Nephron (organoid): ENCODE measurements at regions not wholly inside any gene's neighbourhood (a gene's known extent, or its start where the extent isn't known, plus 50 kb on each side); places are given as distances from the start of the nearest gene placed in this dataset.

Source experiments
- H3K27ac Mint-ChIP-seq, 3 experiments: 2 replicates each; pipeline ENCODE4 v1.8.0; 2020; ENCODE audit warnings: mixed read lengths in 3 of 3, mild to moderate bottlenecking in 2 of 3, moderate library complexity in 1 of 3
- H3K27me3 Mint-ChIP-seq: 2 replicates; pipeline ENCODE4 v1.8.0; 2021; ENCODE audit warnings: low read depth, mild to moderate bottlenecking, moderate library complexity, mixed read lengths
- H3K36me3 Mint-ChIP-seq: 2 replicates; pipeline ENCODE4 v1.8.0; 2020; ENCODE audit warnings: low read depth, mixed read lengths
- H3K4me1 Mint-ChIP-seq: 2 replicates; pipeline ENCODE4 v1.8.0; 2020; ENCODE audit warnings: mixed read lengths
- H3K4me3 Mint-ChIP-seq, 3 experiments: 2 replicates each; pipeline ENCODE4 v1.8.0; 2020; ENCODE audit warnings: mild to moderate bottlenecking in 3 of 3, mixed read lengths in 3 of 3, moderate library complexity in 2 of 3
- H3K9me3 Mint-ChIP-seq: 2 replicates; pipeline ENCODE4 v1.8.0; 2020; ENCODE audit warnings: mixed read lengths
- TF ChIP-seq, protein P1 (sequence below), 3 experiments: fragments of 200-600 bp; sonication (generic); IDR thresholded peaks; one replicate each; pipeline ENCODE4 v1.5.0; 2021; ENCODE audit warnings: antibody characterized with exemption in 3 of 3; ENCODE audit not compliant: unreplicated experiment in 3 of 3

DNA sequence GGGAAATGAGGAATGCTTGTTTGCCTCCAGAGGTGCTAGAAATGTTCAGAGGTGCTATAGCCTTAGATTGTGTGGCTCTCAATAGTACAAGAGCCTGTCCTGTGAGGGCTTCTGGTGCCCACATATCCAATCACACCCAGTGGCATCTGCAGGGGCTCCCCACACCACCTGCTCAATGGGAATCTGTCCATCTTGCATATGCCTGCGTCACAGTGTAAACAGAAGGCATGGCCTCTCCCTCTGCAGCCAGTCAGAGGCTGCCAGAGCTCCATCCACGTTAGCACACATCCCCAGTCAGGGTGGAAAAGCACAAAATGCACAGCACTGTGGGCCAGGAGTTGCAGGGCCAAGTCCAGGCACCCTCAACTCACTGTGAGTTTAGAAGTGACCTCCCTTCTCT lies 113.6 kb upstream of the GRIK3 start:
- Mint-ChIP-seq H3K4me3 (no peak overlapping the region), H3K27me3 (peaks cover 25% of the 10 kb centered on the region), H3K36me3 (no peaks in the 10 kb centered on the region), H3K9me3 (no peaks in the 10 kb centered on the region), H3K27ac (no peak overlapping the region), H3K4me1 (no peaks in the 10 kb centered on the region)
- TF ChIP-seq, protein P1, sequence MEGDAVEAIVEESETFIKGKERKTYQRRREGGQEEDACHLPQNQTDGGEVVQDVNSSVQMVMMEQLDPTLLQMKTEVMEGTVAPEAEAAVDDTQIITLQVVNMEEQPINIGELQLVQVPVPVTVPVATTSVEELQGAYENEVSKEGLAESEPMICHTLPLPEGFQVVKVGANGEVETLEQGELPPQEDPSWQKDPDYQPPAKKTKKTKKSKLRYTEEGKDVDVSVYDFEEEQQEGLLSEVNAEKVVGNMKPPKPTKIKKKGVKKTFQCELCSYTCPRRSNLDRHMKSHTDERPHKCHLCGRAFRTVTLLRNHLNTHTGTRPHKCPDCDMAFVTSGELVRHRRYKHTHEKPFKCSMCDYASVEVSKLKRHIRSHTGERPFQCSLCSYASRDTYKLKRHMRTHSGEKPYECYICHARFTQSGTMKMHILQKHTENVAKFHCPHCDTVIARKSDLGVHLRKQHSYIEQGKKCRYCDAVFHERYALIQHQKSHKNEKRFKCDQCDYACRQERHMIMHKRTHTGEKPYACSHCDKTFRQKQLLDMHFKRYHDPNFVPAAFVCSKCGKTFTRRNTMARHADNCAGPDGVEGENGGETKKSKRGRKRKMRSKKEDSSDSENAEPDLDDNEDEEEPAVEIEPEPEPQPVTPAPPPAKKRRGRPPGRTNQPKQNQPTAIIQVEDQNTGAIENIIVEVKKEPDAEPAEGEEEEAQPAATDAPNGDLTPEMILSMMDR (IDR thresholded peaks at IDR 0.05; ENCODE audit: unreplicated experiment in 3 of 3), result no peak

DNA sequence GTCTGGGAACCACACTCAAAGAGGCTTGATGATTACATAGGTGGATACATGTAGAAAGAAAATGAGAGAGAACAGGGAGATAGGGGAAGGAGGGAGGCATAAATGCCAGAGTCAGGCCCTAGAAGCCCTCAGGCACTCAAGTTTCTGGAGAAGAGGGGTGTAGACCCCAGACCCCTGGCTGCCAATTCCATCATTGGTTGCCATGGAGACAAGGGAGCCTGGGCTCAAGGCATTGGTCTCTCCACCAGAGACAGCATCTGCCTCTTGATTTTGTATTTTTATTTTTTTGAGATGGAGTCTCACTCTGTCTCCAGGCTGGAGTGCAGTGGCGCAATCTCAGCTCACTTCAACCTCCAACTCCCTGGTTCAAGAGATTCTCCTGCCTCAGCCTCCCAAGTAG lies 114.3 kb upstream of the GRIK3 start:
- Mint-ChIP-seq H3K27me3 (peaks cover 30% of the 10 kb centered on the region), H3K4me1 (no peaks in the 10 kb centered on the region), H3K27ac (no peak overlapping the region), H3K36me3 (no peaks in the 10 kb centered on the region), H3K9me3 (no peaks in the 10 kb centered on the region), H3K4me3 (no peak overlapping the region)
- TF ChIP-seq, protein P1 (IDR thresholded peaks at IDR 0.05; ENCODE audit: unreplicated experiment in 3 of 3), result no peak

DNA sequence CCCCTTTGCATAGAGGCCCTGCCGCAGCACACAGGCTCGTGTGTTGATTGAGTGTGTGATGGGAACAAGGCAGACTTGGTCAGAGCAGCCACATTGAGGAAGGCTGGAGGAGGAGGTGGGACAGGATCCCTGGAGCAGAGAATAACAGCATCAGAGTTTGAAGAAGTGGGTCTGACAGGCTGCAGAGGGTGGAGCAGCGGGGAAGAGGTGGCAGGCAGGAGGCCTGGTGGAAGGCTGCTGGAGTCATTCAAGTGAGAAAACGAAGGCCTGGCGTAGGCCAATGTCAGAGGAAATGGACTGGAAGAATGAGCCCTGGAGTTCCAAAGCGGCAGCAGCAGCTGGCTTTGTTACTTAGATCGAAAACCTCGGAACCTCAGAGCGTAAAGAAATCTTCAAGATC lies 115.0 kb upstream of the GRIK3 start:
- Mint-ChIP-seq H3K27me3 (peaks cover 32% of the 10 kb centered on the region), H3K4me3 (no peak overlapping the region), H3K9me3 (no peaks in the 10 kb centered on the region), H3K4me1 (no peaks in the 10 kb centered on the region), H3K36me3 (no peaks in the 10 kb centered on the region), H3K27ac (peak overlapping the region in 1 of 3 experiments; percentile 21)
- TF ChIP-seq, protein P1 (IDR thresholded peaks at IDR 0.05; ENCODE audit: unreplicated experiment in 3 of 3), result no peak

DNA sequence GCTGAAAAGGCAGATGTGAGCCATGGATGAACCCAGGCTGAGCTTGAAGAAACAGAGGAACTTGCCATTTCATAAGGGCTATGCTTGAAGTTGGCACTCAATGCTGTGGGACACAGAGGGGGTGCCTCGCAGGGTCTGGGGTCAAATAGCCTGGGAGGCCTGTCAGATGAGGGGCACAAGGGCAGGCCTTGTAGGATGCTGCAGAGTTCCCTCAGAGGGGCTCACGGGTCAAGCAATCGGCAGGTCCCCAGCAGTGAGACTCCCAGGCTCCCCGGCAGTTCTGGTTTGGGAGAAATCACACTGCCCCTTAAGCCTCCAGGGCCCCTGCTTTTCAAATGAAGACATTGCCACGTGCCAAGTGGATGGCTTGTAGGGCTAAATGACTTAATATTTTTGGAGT lies 116.7 kb upstream of the GRIK3 start:
- TF ChIP-seq, protein P1 (IDR thresholded peaks at IDR 0.05; ENCODE audit: unreplicated experiment in 3 of 3), result no peak
- H3K36me3 Mint-ChIP-seq, result no peaks in the 10 kb centered on the region
- H3K4me3 Mint-ChIP-seq, result no peak overlapping the region

DNA sequence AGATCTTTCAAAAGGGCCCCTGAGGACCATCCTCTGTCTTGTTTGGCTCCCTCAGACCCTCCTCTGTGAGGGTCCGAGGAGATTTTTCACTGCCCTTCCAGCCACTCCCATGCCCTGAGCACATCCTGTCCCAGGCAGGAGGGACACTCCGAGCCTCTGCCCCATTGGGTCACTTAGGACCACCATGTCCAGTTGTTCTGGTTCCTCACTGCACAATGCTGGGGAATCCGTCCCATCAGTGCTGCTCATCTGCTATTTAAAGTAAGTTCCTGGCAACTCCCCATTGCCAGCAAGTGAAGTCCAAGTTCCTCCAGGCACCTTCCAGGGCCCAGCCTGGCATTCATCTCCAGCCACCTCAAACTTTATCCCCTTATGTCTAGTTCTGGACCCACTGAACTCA lies 117.5 kb upstream of the GRIK3 start:
- TF ChIP-seq, protein P1 (IDR thresholded peaks at IDR 0.05; ENCODE audit: unreplicated experiment in 3 of 3), result no peak
- Mint-ChIP-seq H3K27me3 (peaks cover 32% of the 10 kb centered on the region), H3K4me1 (no peaks in the 10 kb centered on the region), H3K36me3 (no peaks in the 10 kb centered on the region), H3K4me3 (no peak overlapping the region), H3K9me3 (no peaks in the 10 kb centered on the region), H3K27ac (no peak overlapping the region)

More for the DNA sequence above, 116.7 kb upstream of the GRIK3 start:
- Mint-ChIP-seq H3K4me1 (no peaks in the 10 kb centered on the region), H3K9me3 (no peaks in the 10 kb centered on the region), H3K27ac (no peak overlapping the region), H3K27me3 (peaks cover 32% of the 10 kb centered on the region)

DNA sequence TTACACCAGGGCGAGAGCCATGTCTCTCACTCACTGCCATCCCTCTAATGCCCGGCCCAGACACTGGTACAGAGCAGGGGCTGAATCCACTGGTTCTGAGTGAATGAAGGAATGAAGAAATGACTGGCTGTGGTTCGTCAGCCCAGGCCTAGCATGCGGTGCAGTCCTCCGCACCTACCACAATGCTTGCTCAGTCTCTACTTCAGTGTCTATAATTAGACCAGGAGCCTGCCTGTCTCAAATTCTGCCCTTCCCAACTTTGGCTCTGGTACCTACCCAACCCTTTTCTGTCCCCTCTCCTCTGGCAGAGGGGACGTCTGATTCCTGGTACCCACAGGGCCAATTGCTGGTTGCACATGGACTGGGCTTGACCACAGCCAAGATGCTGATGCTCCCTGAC lies 118.2 kb upstream of the GRIK3 start:
- no peak overlapping the region for H3K4me3 Mint-ChIP-seq
- H3K27ac Mint-ChIP-seq, result no peak overlapping the region
- H3K4me1 Mint-ChIP-seq, result no peaks in the 10 kb centered on the region
- TF ChIP-seq, protein P1 (IDR thresholded peaks at IDR 0.05; ENCODE audit: unreplicated experiment in 3 of 3), result no peak
- H3K27me3 Mint-ChIP-seq, result peaks cover 34% of the 10 kb centered on the region
- H3K36me3 Mint-ChIP-seq, result no peaks in the 10 kb centered on the region
- no peaks in the 10 kb centered on the region for H3K9me3 Mint-ChIP-seq
